ENCODE measurements at regions not wholly inside any gene's neighbourhood (a gene's known extent, or its start where the extent isn't known, plus 50 kb on each side); places are given as distances from the start of the nearest gene placed in this dataset.
"Not testable (repeated sequence)": the region's sequence is repeated elsewhere in the genome, so short reads cannot be mapped to it uniquely, and the experiment has no call there.

- DNase-seq, result peak in 1 of 2 experiments; percentile 0
Measured at GRCh38 chr5:69907941-69908340, 117.1 kb upstream of the SERF1B start.

- not testable (repeated sequence) for DNase-seq
Measured at GRCh38 chr5:69913771-69914170, 111.3 kb upstream of the SERF1B start.

Data from stimulated activated CD4-positive, alpha-beta T cell treated with anti-CD3 and anti-CD28 coated beads, Interleukin-4, amount 100 ng/mL, for 4 hours (primary cell).